ENCODE measurements at regions not wholly inside any gene's neighbourhood (a gene's known extent, or its start where the extent isn't known, plus 50 kb on each side); places are given as distances from the start of the nearest gene placed in this dataset.
A peak's percentile ranks its signal among the peaks of the same experiment; 100 is the strongest.

- no peak for DNase-seq (ENCODE audit: low read depth)
Measured at GRCh38 chr4:107252571-107252970, 216.5 kb upstream of the DKK2 start.

DNA sequence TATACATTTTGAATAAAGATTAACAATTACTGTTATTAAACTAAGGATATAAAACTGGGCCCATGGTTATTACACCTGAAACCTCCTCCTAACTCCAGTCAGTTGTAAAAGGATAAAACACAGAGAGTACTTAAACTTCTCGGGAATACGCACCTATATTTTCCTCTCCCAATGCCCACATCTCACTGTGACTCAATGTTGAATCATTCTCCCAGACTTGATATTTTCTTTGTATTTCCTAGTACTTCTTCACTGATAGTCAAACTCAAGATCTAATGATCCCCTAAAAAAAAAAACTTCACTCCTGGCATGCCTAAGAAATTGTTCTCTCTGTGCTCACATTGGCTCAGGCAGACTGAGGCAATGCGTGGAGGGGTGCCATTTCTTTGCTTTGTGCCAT, 212.5 kb upstream of the DKK2 start:
- DNase-seq (ENCODE audit: low read depth): peak; percentile 33

DNA sequence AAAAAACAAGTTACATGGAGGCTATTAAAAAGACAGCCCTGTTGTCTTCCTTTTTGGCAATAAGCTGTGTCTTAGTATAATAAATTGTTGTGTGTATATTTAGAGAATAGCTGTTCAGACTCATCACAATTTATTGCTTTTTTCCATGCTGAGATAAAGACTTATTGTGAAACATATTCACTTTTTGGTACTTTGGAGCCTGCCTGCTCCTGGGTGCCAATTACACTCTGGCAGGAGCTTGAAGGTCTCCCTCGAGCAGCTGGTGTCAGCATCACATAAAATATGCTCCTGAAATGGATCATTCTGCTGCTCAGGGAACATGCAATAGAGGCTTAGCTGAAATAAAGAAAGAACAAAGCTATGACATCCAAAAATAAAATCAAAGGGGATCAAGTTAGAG, 211.6 kb upstream of the DKK2 start:
- peak; percentile 52 for DNase-seq (ENCODE audit: low read depth)

DNA sequence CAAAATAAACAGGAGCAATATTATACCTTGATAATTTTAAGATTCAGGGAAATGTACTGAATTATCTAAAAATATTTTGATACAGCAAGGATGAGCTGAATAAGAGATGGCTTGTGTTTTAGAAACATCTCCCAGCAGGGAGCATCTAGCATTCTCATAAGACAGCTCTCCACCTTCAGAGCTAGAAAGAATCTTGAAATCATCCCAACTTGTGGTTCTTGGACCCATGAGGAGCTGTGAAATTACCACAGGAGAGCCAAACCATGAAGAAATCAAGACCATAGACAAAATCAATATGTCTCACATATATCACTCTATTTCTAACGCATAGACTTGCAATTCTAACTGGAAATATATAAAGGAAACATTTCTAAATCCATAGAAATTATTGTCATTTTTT, 210.6 kb upstream of the DKK2 start:
- DNase-seq (ENCODE audit: low read depth): no peak

GRCh38 chr4:107243141-107243781, 207.1 kb upstream of the DKK2 start:
- DNase-seq (ENCODE audit: low read depth): peak; percentile 64

DNA sequence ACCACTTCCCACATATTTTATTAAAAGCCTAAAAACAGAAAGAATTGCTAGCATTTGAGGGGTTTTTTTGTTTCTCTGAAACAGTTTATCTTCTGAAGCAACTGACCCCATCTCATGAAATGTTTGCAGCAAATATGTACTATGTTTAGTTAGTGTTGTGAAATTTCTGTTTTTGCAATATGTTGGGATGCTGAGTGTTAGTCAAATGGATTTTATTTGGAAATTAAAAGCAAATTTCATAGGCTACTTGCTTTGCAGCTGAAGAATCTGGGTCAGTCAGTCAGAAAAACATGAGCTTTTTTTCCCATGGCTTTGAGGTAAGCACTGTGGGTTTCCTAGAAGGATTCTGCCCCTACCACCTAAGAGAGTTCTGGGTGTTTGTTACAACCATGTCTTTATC, 184.9 kb upstream of the DKK2 start:
- DNase-seq (ENCODE audit: low read depth): no peak

- no peak for DNase-seq (ENCODE audit: low read depth)
Measured at GRCh38 chr4:107219681-107220080, 183.6 kb upstream of the DKK2 start.

GRCh38 chr4:107216379-107216778, 180.3 kb upstream of the DKK2 start:
- DNase-seq (ENCODE audit: low read depth): no peak

DNA sequence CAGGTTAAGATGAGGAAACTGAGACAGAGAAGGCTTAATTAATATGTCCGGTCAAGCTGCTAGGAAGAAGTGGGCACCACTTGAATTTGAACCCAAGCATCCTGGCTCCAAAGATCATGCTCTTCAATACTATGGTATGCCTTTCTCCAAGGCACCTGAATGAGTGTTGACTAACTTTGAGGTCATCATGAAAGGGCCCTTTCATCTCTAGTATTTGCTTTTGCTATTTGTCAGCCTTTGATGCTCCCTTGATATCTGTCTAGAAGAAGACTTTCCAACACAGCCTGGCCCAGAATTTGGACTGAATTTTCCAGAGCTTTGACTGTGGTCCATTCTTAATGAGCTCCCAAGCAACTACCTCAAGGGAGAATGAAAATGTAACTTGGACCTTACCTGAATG, 179.1 kb upstream of the DKK2 start:
- no peak for DNase-seq (ENCODE audit: low read depth)

DNA sequence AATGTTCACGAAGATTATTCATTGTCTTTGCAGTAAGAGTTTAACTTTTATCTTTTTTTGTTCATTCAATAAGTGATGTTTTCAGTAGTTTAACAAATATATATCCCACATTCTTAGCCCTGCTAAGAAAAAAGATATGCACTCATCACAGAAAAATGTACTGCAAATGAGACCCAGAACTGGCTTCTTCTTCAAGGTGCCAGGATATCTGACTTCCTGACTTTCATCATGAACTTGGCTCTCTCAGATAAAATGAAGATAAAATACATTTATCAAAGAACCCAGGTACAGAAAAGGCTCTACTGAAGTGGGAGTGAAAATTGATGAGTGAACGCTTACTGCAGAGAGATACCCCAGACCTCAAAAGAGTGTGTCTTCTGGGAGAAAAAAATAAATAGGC, 177.8 kb upstream of the DKK2 start:
- no peak for DNase-seq (ENCODE audit: low read depth)

DNA sequence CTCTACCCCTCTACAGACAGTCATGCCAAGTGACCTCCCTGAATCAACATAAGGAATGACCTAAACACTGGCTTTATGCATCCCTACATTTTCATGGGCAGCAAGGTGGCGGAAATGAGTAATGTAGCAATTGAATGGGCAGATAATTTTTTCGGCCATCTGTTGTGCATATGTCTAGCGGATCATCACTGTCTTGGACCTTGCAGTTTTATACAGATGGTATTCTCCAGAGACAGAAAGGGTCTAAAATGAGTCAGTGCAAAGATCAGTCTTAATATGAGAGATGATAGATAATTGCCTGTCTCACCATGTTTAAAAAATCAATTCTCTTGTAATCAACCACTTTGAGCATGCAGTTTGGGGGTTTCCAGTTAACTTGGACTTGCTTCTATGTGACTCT, 177.3 kb upstream of the DKK2 start:
- DNase-seq (ENCODE audit: low read depth): no peak

DNA sequence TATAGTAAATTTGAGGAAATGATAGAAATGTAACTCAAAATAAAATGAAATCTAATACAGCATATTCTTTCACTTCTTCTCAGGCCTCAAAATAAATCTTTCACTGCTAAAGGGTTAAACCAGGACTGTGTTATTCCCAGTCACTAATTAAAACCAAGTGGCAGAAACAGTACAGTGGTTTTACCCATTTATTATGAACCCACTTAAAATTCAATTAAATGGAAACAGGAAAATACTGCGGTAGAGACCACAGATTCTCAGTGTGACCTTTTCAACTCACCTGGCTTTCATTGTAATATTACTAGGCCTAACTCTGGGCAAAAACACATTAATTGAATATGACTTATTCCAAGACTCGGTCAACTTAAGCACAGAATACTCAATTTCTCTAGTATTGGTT, 176.5 kb upstream of the DKK2 start:
- no peak for DNase-seq (ENCODE audit: low read depth)

DNA sequence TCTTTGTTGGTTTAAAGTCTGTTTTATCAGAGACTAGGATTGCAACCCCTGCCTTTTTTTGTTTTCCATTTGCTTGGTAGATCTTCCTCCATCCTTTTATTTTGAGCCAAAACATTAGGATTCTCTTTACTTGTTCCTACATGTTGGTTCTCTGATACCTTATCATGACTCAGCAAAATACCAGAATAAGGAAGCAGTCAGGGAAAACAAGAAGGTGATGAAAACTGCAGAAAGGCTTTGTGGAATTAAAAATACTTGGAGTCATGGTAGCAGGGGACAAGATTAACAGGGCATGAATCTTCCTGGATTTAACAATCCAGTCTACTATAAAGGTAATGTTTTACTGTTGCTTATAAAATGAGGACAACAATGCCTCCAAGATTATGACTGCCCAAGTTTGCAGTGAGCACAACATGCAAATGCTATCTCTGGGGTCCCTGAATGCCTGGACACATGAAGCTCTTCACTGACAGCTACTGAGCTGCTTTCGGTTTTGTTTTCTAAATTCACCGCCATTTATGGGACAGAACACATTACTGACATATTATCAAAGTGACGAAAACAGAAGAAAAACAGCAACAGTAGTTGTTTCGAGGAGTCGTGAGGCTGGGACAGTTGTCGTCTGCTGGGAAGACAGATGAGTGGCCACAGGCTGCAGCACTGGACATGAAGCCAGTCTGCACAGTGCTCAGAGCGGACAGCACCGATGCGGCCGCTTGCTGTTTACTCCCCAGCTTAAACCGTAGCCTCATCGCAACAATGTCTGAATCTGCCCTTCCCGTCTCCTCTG, 174.5 kb upstream of the DKK2 start:
- DNase-seq (ENCODE audit: low read depth): no peak

DNA sequence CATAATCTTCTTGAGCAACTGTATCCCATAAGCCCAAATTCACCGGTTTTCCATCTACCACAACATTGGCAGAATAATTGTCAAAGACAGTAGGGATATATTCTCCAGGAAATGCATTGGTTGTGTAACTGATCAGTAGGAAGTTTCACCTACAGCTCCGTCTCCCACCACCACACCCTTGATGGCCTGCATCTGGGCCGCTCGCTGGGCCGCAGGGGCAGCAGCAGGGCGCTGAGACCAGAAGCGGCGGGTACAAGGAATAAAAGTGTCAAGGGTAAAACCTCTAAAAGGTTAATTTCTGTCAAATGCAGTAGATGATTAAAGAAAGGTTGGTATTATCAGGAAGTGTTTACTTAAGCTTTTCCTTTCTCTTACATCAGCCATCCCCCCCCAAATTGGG, 167.6 kb upstream of the DKK2 start:
- DNase-seq (ENCODE audit: low read depth): no peak

GRCh38 chr4:107202744-107203143, 166.6 kb upstream of the DKK2 start:
- DNase-seq (ENCODE audit: low read depth): no peak

GRCh38 chr4:107197121-107197520, 161.0 kb upstream of the DKK2 start:
- DNase-seq (ENCODE audit: low read depth): no peak

- DNase-seq (ENCODE audit: low read depth): no peak
Measured at GRCh38 chr4:107196312-107196711, 160.2 kb upstream of the DKK2 start.

DNA sequence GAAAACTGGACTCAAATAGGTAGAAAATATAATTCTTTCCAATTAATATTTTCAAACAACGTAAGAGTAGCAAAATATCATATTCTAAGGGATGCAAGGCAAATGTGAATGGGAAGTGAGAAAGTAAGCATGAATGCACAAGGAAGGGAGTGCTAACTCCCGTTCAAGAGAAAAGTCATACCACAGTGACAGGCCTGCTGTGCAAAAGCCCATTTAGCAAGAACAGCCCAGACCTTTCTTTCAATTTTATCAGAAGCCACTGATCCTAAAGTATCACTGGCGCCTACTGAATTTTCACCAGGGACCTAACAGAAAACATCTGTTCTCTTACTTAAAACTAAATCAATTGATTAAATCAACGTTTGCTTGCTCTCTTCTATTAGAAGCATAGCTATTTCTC, 157.9 kb upstream of the DKK2 start:
- no peak for DNase-seq (ENCODE audit: low read depth)

- DNase-seq (ENCODE audit: low read depth): no peak
Measured at GRCh38 chr4:107192601-107193000, 156.5 kb upstream of the DKK2 start.

DNA sequence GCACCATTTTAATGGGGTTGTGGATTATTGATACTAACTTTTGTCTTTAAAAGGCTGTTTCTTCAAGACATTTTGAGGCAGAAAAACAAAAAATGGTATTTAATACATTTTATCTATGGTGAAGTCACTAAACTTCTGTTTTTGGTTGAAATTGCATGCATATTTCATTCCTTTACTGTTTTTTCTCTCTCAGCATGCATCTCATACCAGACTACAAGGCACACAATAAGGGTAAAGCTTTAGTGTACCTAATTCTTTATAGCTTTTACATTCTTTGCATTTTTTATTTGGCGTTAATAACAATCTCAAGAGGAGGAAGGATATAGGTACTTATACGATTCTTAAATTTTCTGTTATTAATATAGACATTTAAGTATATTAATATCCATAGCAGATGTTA, 151.0 kb upstream of the DKK2 start:
- no peak for DNase-seq (ENCODE audit: low read depth)

GRCh38 chr4:107183155-107183774, 147.2 kb upstream of the DKK2 start:
- DNase-seq (ENCODE audit: low read depth): peak; percentile 62

DNA sequence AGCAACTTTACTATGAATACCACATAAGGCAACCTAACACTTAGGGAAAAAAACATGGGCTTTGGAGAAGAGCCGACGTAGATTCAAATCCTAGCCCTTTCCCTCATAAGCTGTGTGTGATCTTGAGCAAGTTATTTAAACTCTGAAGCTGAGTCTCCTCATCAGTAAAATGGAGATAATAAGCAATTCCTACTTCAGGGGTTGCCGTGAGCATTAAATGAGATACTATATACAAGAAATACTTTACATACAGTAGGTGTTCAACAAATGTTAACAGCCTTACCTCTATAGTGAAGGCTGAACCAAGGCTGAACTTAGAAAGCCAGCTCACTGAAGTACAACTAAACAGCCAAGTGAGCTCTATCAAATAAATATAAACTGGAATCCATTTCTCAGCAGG, 146.2 kb upstream of the DKK2 start:
- DNase-seq (ENCODE audit: low read depth): no peak

GRCh38 chr4:107166873-107167450, 130.8 kb upstream of the DKK2 start:
- no peak for DNase-seq (ENCODE audit: low read depth)
